ENCODE measurements at regions not wholly inside any gene's neighbourhood (a gene's known extent, or its start where the extent isn't known, plus 50 kb on each side); places are given as distances from the start of the nearest gene placed in this dataset.
A peak's percentile ranks its signal among the peaks of the same experiment; 100 is the strongest.

DNA sequence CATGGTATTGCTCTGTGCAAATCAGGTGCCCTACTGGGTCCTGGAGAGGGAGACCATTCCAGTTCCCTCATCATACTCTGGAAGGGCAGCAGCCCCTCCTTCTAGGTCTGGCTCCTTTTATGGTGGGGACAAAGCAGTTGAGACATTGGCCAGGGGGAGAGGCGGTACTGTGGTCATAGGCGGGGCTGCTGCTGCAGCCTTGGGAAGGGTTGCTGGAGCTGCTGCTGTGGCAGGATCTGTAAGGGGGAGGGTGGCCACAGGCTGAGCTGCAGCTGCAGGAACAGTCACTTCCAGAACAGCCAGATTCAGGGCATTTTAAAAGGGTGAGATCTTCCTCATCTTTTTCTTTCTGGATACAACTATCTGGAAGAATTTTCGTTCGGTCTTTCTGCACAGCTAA, 233.0 kb upstream of the SGCD start:
- H2BK5ac ChIP-seq (ENCODE audit: low read depth, low read length): no peak overlapping the region
- no peak overlapping the region for H2BK20ac ChIP-seq (ENCODE audit: low read length)
- H4K5ac ChIP-seq (ENCODE audit: insufficient read length, low read depth, low read length): no peak overlapping the region
- no peak overlapping the region for H2BK12ac ChIP-seq (ENCODE audit: low read depth, low read length)
- DNase-seq (ENCODE audit: low read depth in 1 of 2, low spot score in 2 of 2) (peak in 1 of 2 experiments; percentile 10), FAIRE-seq (no peak)
- no peak overlapping the region for H3K9ac ChIP-seq (replicated peaks in 1 of 4; ENCODE audit: extremely low read depth in 1 of 4, low read depth in 3 of 4, low read length in 3 of 4)
- H3K27me3 ChIP-seq (replicated peaks in 1 of 4; ENCODE audit: control insufficient read depth in 3 of 4, extremely low read depth in 1 of 4, insufficient read depth in 3 of 4, low read length in 3 of 4): no peaks in the 10 kb centered on the region
- H3K4me3 ChIP-seq (ENCODE audit: extremely low read depth in 1 of 4, insufficient read depth in 2 of 4, low read depth in 3 of 4, low read length in 4 of 4): no peak overlapping the region
- no peak overlapping the region for H2BK120ac ChIP-seq (replicated peaks; ENCODE audit: low read depth, low read length)
- no peak overlapping the region for H2BK15ac ChIP-seq (ENCODE audit: low read length)
- WGBS, 2 experiments (ENCODE audit: extremely low coverage in 1 of 2, insufficient coverage in 1 of 2, insufficient read length in 1 of 2, insufficient replicate concordance in 2 of 2, low coverage in 1 of 2, low lambda C conversion rate in 2 of 2, missing lambda C conversion rate in 1 of 2): 84% methylated on average over 4 of the region's 4 CpGs; no CpG with 5 or more reads in 1 of the 2 experiments
- no peaks in the 10 kb centered on the region for H3K23me2 ChIP-seq (ENCODE audit: low read depth, low read length)
- no peak overlapping the region for H2AK5ac ChIP-seq (ENCODE audit: low read depth, low read length)
- no peak overlapping the region for H3K56ac ChIP-seq (replicated peaks; ENCODE audit: insufficient read length, low read depth, low read length)
- H3K23ac ChIP-seq (ENCODE audit: insufficient read length): no peak overlapping the region
- no peak overlapping the region for H3K4ac ChIP-seq (replicated peaks; ENCODE audit: insufficient read length, low read depth, low read length)
- no peak overlapping the region for H3K18ac ChIP-seq (ENCODE audit: extremely low read depth, low read length)
- CTCF ChIA-PET (ENCODE audit: partially characterized antibody): no interaction called here
- H3K9me3 ChIP-seq (ENCODE audit: insufficient read depth in 2 of 2, low read depth in 1 of 2, low read length in 1 of 2): peaks cover 23% of the 10 kb centered on the region in 2 experiments; a peak in 2 of 4 replicates
- H3K4me2 ChIP-seq (ENCODE audit: insufficient read depth in 1 of 2, low read depth in 2 of 2, low read length in 2 of 2): no peak overlapping the region
- no peak overlapping the region for H3K27ac ChIP-seq (ENCODE audit: low read depth, low read length)
- H3K79me1 ChIP-seq (ENCODE audit: low read depth, low read length): no peaks in the 10 kb centered on the region
- H4K91ac ChIP-seq (replicated peaks; ENCODE audit: insufficient read length, low read length): no peak overlapping the region
- H4K8ac ChIP-seq (ENCODE audit: extremely low read depth, insufficient read depth, low read length): peak overlapping the region; percentile 2; the same call in 1 of the 2 replicates
- H3K14ac ChIP-seq (ENCODE audit: insufficient read length): no peak overlapping the region
- H4K20me1 ChIP-seq (replicated peaks in 1 of 2; ENCODE audit: control insufficient read depth in 1 of 2, insufficient read depth in 2 of 2, low read length in 2 of 2): no peaks in the 10 kb centered on the region
- H2AFZ ChIP-seq (ENCODE audit: low read length): no peak overlapping the region
- no peaks in the 10 kb centered on the region for H3K36me3 ChIP-seq (ENCODE audit: control insufficient read depth in 2 of 4, insufficient read depth in 4 of 4, low read length in 3 of 4)
- H3K4me1 ChIP-seq (replicated peaks in 1 of 4; ENCODE audit: control insufficient read depth in 3 of 4, insufficient read depth in 4 of 4, low read length in 3 of 4): no peaks in the 10 kb centered on the region; a peak in 1 of 7 replicates
- no peaks in the 10 kb centered on the region for H3K79me2 ChIP-seq (ENCODE audit: control insufficient read depth in 1 of 2, insufficient read depth in 2 of 2, low read length in 2 of 2)
- POLR2A ChIA-PET (ENCODE audit: partially characterized antibody): no interaction called here
- no peak for TF ChIP-seq YY1 (IDR thresholded peaks at IDR 0.05; ENCODE audit: low read depth, low read length)
- no peak for TF ChIP-seq TEAD4 (IDR thresholded peaks at IDR 0.05; ENCODE audit: low read depth, low read length)
- no peak for TF ChIP-seq KDM4A (IDR thresholded peaks at IDR 0.05; ENCODE audit: low read depth, low read length, severe bottlenecking)
- TF ChIP-seq TAF7 (optimal IDR thresholded peaks at IDR 0.05; ENCODE audit: borderline replicate concordance, low read depth, low read length): no peak
- no peak for TF ChIP-seq RFX5 (IDR thresholded peaks at IDR 0.05; ENCODE audit: borderline replicate concordance, low read depth, low read length)
- no peak for TF ChIP-seq NANOG (IDR thresholded peaks at IDR 0.05; ENCODE audit: insufficient read depth, low read depth, low read length, poor library complexity, severe bottlenecking)
- TF ChIP-seq BCL11A (IDR thresholded peaks at IDR 0.05; ENCODE audit: low read depth in 2 of 2, low read length in 2 of 2): no peak

Data from H1 (cell line).